NB4 (cell line): ENCODE measurements at regions not wholly inside any gene's neighbourhood (a gene's known extent, or its start where the extent isn't known, plus 50 kb on each side); places are given as distances from the start of the nearest gene placed in this dataset.

ENCODE experiments used
- DNase-seq: peaks from one replicate; pipeline ENCODE4 v3.0.0; 2010; ENCODE audit warnings: low read depth
- H3K4me3 ChIP-seq: one replicate; pipeline ENCODE4 v1.5.1; 2011; ENCODE audit warnings: mild to moderate bottlenecking, low read depth, low read length, moderate library complexity
- MYC ChIP-seq: IDR thresholded peaks from 2 replicates; pipeline ENCODE4 v1.6.1; 2011; ENCODE audit warnings: low read depth, low read length
- POLR2A ChIP-seq: IDR thresholded peaks from 2 replicates; pipeline ENCODE4 v1.6.1; 2011; ENCODE audit warnings: mild to moderate bottlenecking; ENCODE audit not compliant: insufficient read length; ENCODE audit errors: extremely low read depth
- TF ChIP-seq, protein P1 (sequence below): IDR thresholded peaks from one replicate; pipeline ENCODE4 v1.5.1; 2012; ENCODE audit warnings: low read depth, low read length
- TF ChIP-seq, protein P2 (sequence below): IDR thresholded peaks from 2 replicates; pipeline ENCODE4 v1.6.1; 2011; ENCODE audit warnings: low read depth, low read length

DNA sequence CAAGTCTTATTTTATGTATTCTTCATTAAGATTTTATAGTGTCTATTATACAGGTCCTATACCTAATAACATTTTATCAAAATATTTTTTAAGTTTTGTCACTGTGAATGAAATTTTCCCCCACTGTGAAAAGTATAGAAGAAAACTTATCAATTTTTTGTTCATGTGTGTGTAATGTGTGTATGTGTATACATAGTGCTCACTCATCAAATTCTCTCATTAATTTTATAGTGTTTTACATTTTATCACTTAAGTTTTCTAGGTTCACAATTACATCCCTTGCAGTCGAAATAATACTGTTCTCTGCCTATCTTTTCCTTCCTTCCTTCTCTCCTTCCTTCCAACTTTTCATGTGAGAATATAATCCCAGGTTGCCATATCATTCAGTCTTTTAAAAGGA lies 93.2 kb upstream of the FBXO11 start:
- TF ChIP-seq, protein P1, sequence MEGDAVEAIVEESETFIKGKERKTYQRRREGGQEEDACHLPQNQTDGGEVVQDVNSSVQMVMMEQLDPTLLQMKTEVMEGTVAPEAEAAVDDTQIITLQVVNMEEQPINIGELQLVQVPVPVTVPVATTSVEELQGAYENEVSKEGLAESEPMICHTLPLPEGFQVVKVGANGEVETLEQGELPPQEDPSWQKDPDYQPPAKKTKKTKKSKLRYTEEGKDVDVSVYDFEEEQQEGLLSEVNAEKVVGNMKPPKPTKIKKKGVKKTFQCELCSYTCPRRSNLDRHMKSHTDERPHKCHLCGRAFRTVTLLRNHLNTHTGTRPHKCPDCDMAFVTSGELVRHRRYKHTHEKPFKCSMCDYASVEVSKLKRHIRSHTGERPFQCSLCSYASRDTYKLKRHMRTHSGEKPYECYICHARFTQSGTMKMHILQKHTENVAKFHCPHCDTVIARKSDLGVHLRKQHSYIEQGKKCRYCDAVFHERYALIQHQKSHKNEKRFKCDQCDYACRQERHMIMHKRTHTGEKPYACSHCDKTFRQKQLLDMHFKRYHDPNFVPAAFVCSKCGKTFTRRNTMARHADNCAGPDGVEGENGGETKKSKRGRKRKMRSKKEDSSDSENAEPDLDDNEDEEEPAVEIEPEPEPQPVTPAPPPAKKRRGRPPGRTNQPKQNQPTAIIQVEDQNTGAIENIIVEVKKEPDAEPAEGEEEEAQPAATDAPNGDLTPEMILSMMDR = no peak
- TF ChIP-seq, protein P2, sequence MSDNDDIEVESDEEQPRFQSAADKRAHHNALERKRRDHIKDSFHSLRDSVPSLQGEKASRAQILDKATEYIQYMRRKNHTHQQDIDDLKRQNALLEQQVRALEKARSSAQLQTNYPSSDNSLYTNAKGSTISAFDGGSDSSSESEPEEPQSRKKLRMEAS = no peak
- TF ChIP-seq MYC = no peak
- TF ChIP-seq POLR2A = no peak
- H3K4me3 ChIP-seq = no peak overlapping the region
- no peak for DNase-seq

DNA sequence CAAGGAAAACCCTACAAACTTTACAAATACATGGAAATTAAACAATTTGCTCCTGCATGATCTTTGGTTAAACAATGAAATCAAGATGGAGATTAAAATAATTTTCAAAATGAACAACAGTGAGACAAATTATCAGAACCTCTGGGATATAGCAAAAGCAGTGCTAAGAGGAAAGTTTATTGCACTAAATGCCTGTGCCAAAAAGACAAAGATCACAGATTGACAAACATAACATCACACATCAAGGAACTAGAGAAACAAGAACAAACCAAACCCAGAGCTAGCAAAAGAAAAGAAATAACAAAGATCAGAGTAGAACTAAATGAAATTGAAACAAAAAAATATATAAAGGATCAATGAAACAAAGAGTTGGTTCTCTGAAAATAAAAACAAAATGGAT lies 95.2 kb upstream of the FBXO11 start:
- TF ChIP-seq MYC = no peak
- DNase-seq = no peak
- H3K4me3 ChIP-seq = no peak overlapping the region

DNA sequence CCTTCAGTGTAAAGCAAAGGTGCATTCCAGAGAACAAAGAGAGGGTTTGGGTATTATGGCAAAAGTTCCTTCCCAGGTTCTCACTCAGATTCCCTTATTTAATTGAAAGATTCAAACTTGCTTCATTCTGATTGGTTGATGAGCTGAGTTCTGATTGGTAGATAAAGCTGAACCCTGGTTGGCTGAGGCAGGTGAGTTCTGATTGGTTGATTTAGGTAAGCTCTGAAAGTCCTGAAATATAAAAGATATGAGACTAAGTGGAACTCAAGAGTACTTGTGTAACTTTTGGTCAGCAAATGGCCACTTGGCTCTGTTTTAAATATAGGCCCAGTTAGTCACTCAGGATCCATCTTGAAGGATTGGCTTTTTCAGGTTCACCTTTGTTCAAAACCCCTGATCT lies 99.8 kb upstream of the FBXO11 start:
- no peak overlapping the region for H3K4me3 ChIP-seq
- TF ChIP-seq, protein P2 = no peak
- TF ChIP-seq, protein P1 = no peak
- TF ChIP-seq POLR2A (no peak), MYC (no peak)
- no peak for DNase-seq

DNA sequence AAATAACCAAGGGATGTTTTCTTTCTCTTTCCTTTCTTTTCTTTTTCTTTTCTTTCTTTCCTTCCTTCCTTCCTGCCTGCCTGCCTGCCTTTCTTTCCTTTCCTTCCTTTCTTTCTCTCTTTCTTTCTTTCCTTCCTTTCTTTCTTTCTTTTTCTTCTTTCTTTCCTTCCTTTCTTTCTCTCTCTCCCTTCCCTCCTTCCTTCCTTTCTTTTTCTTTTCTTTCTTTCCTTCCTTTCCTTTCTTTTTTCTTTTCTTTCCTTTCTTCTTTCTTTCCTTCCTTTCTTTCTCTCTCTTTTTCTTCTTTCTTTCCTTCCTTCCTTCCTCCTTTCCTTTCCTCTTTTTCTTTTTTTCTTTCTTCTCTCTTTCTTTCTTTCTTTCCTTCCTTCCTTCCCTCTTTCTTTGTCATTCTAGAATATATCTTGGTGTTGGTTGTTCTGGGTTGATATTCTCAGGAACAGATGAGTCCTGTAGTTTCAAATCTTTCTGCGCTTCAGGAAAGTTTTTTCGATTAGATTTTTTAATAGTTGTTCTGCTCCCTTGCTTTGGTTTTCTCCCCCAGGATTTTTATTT lies 101.5 kb upstream of the FBXO11 start:
- TF ChIP-seq, protein P2 = no peak
- TF ChIP-seq, protein P1 = no peak
- TF ChIP-seq POLR2A (no peak), MYC (no peak)
- no peak overlapping the region for H3K4me3 ChIP-seq
- DNase-seq = no peak

DNA sequence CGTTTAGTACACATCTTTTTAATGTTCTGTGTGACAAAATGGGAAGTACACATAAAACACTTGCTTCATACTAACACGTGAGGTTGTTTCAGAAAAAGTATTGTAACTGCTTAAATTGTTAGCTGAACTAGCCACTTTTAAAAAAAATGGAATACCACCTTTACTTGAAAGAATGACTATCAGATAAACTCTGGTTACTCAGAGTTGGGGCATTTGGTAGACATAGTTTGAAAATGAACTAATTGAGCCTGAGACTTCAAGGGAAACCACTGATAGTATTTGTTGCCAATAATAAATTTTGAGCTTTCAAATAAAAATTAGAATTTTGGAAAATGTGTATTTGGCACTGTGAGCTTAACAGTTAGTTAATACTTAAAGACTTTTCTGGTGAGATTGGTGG lies 103.0 kb upstream of the FBXO11 start:
- no peak overlapping the region for H3K4me3 ChIP-seq
- DNase-seq = no peak
- TF ChIP-seq, protein P2 = no peak
- TF ChIP-seq, protein P1 = no peak
- TF ChIP-seq MYC = no peak
- TF ChIP-seq POLR2A = no peak

DNA sequence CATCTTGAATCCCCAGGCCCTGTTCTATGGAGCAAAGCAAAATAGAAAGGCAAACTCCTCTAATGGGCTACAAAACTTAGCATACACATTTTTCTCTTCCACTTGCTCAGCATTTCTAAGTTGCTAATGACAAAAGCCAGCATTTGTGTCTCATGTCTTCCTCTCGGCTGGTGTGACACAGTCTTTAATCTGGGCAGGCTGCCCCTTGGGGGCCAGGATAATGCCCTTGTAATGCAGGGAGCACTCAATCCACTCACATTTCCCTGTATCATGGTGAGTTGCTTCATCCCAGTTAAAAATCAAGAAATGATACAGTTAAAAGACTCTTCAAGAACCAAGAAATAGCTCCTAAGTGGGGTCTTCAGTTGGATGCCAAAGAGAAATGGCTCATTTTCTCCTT lies 109.1 kb upstream of the FBXO11 start:
- no peak for DNase-seq
- no peak overlapping the region for H3K4me3 ChIP-seq
- no peak for TF ChIP-seq MYC
- TF ChIP-seq POLR2A = no peak
- TF ChIP-seq, protein P2 = no peak
- TF ChIP-seq, protein P1 = no peak
